GM12878 (cell line): ENCODE measurements at regions not wholly inside any gene's neighbourhood (a gene's known extent, or its start where the extent isn't known, plus 50 kb on each side); places are given as distances from the start of the nearest gene placed in this dataset.

ENCODE experiments used
- ATAC-seq: fragments of 200-7000 bp; cut with Tn5 transposase; 3 replicates; pipeline ENCODE4 v1.9.1; 2020; ENCODE audit warnings: mild to moderate bottlenecking, moderate library complexity
- BruUV-seq: library from RNA; stranded (reverse); fragments of 400-500 nt; replicated peaks from 2 replicates; lab custom pipeline; 2021; lab: Mats Ljungman, UMichigan
- CTCF ChIA-PET: fragments of 300-600 bp; sonication (Branson Sonifier 250); formaldehyde crosslinking; extraction: SDS; loops from one replicate; lab custom pipeline; 2021; ENCODE audit warnings: inconsistent platforms; lab: Yijun Ruan, JAX
- POLR2A ChIA-PET: fragments of 350-600 bp; formaldehyde crosslinking; extraction: SDS; loops from one replicate; lab custom pipeline; 2021; ENCODE audit warnings: inconsistent platforms; lab: Charles Lee
- RAD21 ChIA-PET: fragments of 300-600 bp; sonication (Branson Sonifier 250); formaldehyde crosslinking; loops from one replicate; lab custom pipeline; 2023; ENCODE audit warnings: antibody characterized with exemption; ENCODE audit not compliant: unreplicated experiment; lab: Charles Lee
- SMC1A ChIA-PET: fragments of 300-600 bp; sonication (Branson Sonifier 250); formaldehyde crosslinking; loops from one replicate; lab custom pipeline; 2023; ENCODE audit not compliant: unreplicated experiment, uncharacterized antibody; lab: Charles Lee
- DNase-seq: peaks from one replicate; pipeline ENCODE4 v3.0.0-alpha.2; 2011; ENCODE audit warnings: low read depth, low spot score
- FAIRE-seq: peaks from 3 replicates; lab custom pipeline; 2011; peaks lifted over from hg19 to GRCh38; lab: Jason Lieb, UNC
- H2AFZ ChIP-seq: 2 replicates; pipeline ENCODE4 v1.6.0; 2011; ENCODE audit warnings: low read depth, low read length, control low read depth; ENCODE audit not compliant: control insufficient read depth
- H3K27ac ChIP-seq: 2 replicates; pipeline ENCODE4 v1.5.1; 2011; ENCODE audit warnings: control low read depth; ENCODE audit not compliant: control insufficient read depth, insufficient read depth
- H3K27me3 ChIP-seq, 2 experiments: replicated peaks in 1 of 2; 2 replicates each; pipeline versions ENCODE4 v1.6.0 to v1.6.1; 2011; ENCODE audit warnings: low read length in 1 of 2; ENCODE audit not compliant: control insufficient read depth in 2 of 2, insufficient read depth in 2 of 2
- H3K36me3 ChIP-seq, 2 experiments: 2 replicates each; pipeline ENCODE4 v1.5.1; 2011; ENCODE audit warnings: low read length in 1 of 2; ENCODE audit not compliant: control insufficient read depth in 2 of 2, insufficient read depth in 2 of 2
- H3K4me1 ChIP-seq: 2 replicates; pipeline ENCODE4 v1.6.1; 2011; ENCODE audit warnings: mild to moderate bottlenecking, low read length, moderate library complexity, mixed read lengths; ENCODE audit not compliant: control insufficient read depth, insufficient read depth
- H3K4me2 ChIP-seq: 2 replicates; pipeline ENCODE4 v1.6.0; 2011; ENCODE audit warnings: control low read depth; ENCODE audit not compliant: control insufficient read depth, insufficient read depth
- H3K4me3 ChIP-seq: fragments of 200-600 bp; sonication (generic); 2 replicates; pipeline ENCODE4 v1.5.1; 2016
- H3K79me2 ChIP-seq: 2 replicates; pipeline ENCODE4 v1.6.0; 2011; ENCODE audit warnings: low read length; ENCODE audit not compliant: control insufficient read depth, insufficient read depth
- H3K9ac ChIP-seq: 2 replicates; pipeline ENCODE4 v1.8.0; 2011; ENCODE audit warnings: low read length, control low read depth, mixed read lengths; ENCODE audit not compliant: control insufficient read depth, insufficient read depth
- H3K9me3 ChIP-seq: replicated peaks from 3 replicates; pipeline ENCODE4 v1.5.1; 2011; ENCODE audit warnings: mild to moderate bottlenecking, low read length; ENCODE audit not compliant: control insufficient read depth, insufficient read depth
- H4K20me1 ChIP-seq: 2 replicates; pipeline ENCODE4 v1.6.0; 2011; ENCODE audit not compliant: control insufficient read depth, insufficient read depth
- ATF7 ChIP-seq: fragments of 450-650 bp; IDR thresholded peaks from 2 replicates; pipeline ENCODE4 v1.6.1; 2016; ENCODE audit warnings: low read depth, mild to moderate bottlenecking
- CREM ChIP-seq: IDR thresholded peaks from 2 replicates; pipeline ENCODE4 v1.6.1; 2014; ENCODE audit warnings: antibody characterized with exemption, low read depth
- EP300 ChIP-seq, 2 experiments: fragments of 150-350 bp in 1 of 2; IDR thresholded peaks; 2 replicates each; pipeline ENCODE4 v1.6.1; 2011 to 2012; ENCODE audit warnings: low read depth in 2 of 2, low read length in 2 of 2, borderline replicate concordance in 1 of 2, improper control_type of control experiment in 1 of 2, inconsistent platforms in 1 of 2; ENCODE audit not compliant: control insufficient read depth in 1 of 2
- FOS ChIP-seq: IDR thresholded peaks from 3 replicates; pipeline ENCODE4 v1.6.1; 2011; ENCODE audit warnings: borderline replicate concordance; ENCODE audit not compliant: insufficient read length; ENCODE audit errors: extremely low read depth
- HCFC1 ChIP-seq: fragments of 150-350 bp; IDR thresholded peaks from 2 replicates; pipeline ENCODE4 v1.6.1; 2014; ENCODE audit warnings: low read length
- IRF4 ChIP-seq: IDR thresholded peaks from 2 replicates; pipeline ENCODE4 v1.6.1; 2011; ENCODE audit warnings: low read depth, low read length
- JUNB ChIP-seq: IDR thresholded peaks from 2 replicates; pipeline ENCODE4 v1.6.1; 2016; ENCODE audit warnings: antibody characterized with exemption, mild to moderate bottlenecking
- MEF2B ChIP-seq: fragments of 450-650 bp; IDR thresholded peaks from 2 replicates; pipeline ENCODE4 v1.6.1; 2018; ENCODE audit warnings: mild to moderate bottlenecking, moderate library complexity; ENCODE audit not compliant: partially characterized antibody, poor library complexity, severe bottlenecking
- MTA2 ChIP-seq: fragments of 450-650 bp; IDR thresholded peaks from 2 replicates; pipeline ENCODE4 v1.6.1; 2016; ENCODE audit warnings: low read depth, mild to moderate bottlenecking, moderate library complexity
- MYC ChIP-seq: IDR thresholded peaks from 2 replicates; pipeline ENCODE4 v1.6.1; 2011; ENCODE audit warnings: mild to moderate bottlenecking, low read length, moderate library complexity, inconsistent platforms; ENCODE audit not compliant: insufficient read depth, insufficient replicate concordance, insufficient read length, severe bottlenecking
- NFIC ChIP-seq: IDR thresholded peaks from 2 replicates; pipeline ENCODE4 v1.6.1; 2012; ENCODE audit warnings: low read depth, mild to moderate bottlenecking, inconsistent platforms, low read length, moderate library complexity
- POU2F2 ChIP-seq: IDR thresholded peaks from 3 replicates; pipeline ENCODE4 v1.6.1; 2011; ENCODE audit warnings: low read depth, mild to moderate bottlenecking, low read length, borderline replicate concordance
- SIN3A ChIP-seq: IDR thresholded peaks from 2 replicates; pipeline ENCODE4 v1.6.1; 2012; ENCODE audit warnings: low read depth, low read length, improper control_type of control experiment
- ZNF217 ChIP-seq: fragments of 450-650 bp; IDR thresholded peaks from 2 replicates; pipeline ENCODE4 v1.6.1; 2017; ENCODE audit warnings: antibody characterized with exemption, mild to moderate bottlenecking
- ZNF24 ChIP-seq: fragments of 450-650 bp; IDR thresholded peaks from 2 replicates; pipeline ENCODE4 v1.6.1; 2017; ENCODE audit warnings: antibody characterized with exemption, mild to moderate bottlenecking
- ZNF384 ChIP-seq: IDR thresholded peaks from 2 replicates; pipeline ENCODE4 v1.6.1; 2012; ENCODE audit warnings: low read depth, mild to moderate bottlenecking, low read length, improper control_type of control experiment, borderline replicate concordance
- WGBS: methylation state at CpG from one replicate; pipeline ENCODE4 v1.1.6; 2016; ENCODE audit warnings: low lambda C conversion rate; ENCODE audit not compliant: insufficient replicate concordance, insufficient coverage; ENCODE audit errors: missing lambda C conversion rate; 5-methylcytosine and 5-hydroxymethylcytosine counted together
- in situ Hi-C: fragments of 300-500 bp; cut with MboI; formaldehyde crosslinking; loops from 9 replicates; pipeline ENCODE4 v1.14.3; 2018; ENCODE audit warnings: mixed read lengths
- intact Hi-C: fragments of 100-400 bp; cut with micrococcal nuclease; formaldehyde crosslinking; loops from one replicate; pipeline ENCODE4 v1.14.2; 2022; ENCODE audit not compliant: unreplicated experiment
- TF ChIP-seq, protein P1 (sequence below): IDR thresholded peaks from 2 replicates; pipeline ENCODE4 v1.6.1; 2012; ENCODE audit warnings: low read length, inconsistent platforms
- TF ChIP-seq, protein P2 (sequence below): fragments of 450-650 bp; IDR thresholded peaks from 2 replicates; pipeline ENCODE4 v1.6.1; 2017; ENCODE audit warnings: low read depth, mild to moderate bottlenecking, moderate library complexity

DNA sequence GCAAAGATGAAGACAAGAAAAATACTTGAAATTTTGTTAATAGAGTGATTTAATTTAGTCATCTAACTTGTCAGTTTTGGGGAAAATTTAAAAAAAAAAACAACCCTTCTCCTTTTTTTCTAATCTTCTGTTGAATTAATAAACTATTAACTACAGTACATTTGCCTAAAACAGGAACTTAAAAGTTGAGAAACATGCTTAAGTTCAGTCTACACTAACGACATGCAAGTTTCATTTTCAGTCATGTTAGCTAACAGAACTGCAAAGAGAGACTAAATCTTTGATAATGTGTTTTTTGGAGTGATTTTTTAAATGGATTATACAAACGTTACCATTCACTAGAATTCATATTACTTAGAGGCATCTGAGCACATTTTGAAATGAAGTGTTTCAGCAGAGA is 71.9 kb upstream of the MBNL1 start:
- Histone ChIP-seq H3K4me3 (peak overlapping the region; percentile 30; the same call in 1 of the 2 replicates), H4K20me1 (no peaks in the 10 kb centered on the region), H2AFZ (no peak overlapping the region)
- FAIRE-seq = no peak
- WGBS = 5% methylated on average over 2 of the region's 2 CpGs
- SMC1A ChIA-PET = interaction anchor here (2.8 to 4.8 kb wide), 3 partner anchors 48 to 80 kb away, joined by 10 to 74 read pairs (median 25); no protein-coding TSS in a partner anchor
- TF ChIP-seq EP300 (IDR thresholded peaks at IDR 0.05; ENCODE audit: borderline replicate concordance in 1 of 2, control insufficient read depth in 1 of 2, low read depth in 2 of 2, low read length in 2 of 2) (peak in 1 of 2 experiments; percentile 55; a peak in 2 of 4 replicates), ZNF24 (peak; percentile 65; the same call in 1 of the 2 replicates), HCFC1 (no peak), ZNF217 (0 out of 2 replicates have a peak, but pooled peaks have one; percentile 69), FOS (no peak), POU2F2 (peak; percentile 56; the same call in 1 of the 3 replicates), ATF7 (0 out of 2 replicates have a peak, but pooled peaks have one; percentile 24), ZNF384 (peak; percentile 52; the same call in 1 of the 2 replicates), MTA2 (0 out of 2 replicates have a peak, but pooled peaks have one; percentile 29), MYC (no peak), CREM (peak; percentile 36; the same call in 1 of the 2 replicates), NFIC (peak; percentile 69), MEF2B (no peak), SIN3A (no peak), IRF4 (peak; percentile 65; the same call in 1 of the 2 replicates), JUNB (peak; percentile 93)
- TF ChIP-seq, protein P1, sequence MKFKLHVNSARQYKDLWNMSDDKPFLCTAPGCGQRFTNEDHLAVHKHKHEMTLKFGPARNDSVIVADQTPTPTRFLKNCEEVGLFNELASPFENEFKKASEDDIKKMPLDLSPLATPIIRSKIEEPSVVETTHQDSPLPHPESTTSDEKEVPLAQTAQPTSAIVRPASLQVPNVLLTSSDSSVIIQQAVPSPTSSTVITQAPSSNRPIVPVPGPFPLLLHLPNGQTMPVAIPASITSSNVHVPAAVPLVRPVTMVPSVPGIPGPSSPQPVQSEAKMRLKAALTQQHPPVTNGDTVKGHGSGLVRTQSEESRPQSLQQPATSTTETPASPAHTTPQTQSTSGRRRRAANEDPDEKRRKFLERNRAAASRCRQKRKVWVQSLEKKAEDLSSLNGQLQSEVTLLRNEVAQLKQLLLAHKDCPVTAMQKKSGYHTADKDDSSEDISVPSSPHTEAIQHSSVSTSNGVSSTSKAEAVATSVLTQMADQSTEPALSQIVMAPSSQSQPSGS = 0 out of 2 replicates have a peak, but pooled peaks have one; percentile 39
- TF ChIP-seq, protein P2, sequence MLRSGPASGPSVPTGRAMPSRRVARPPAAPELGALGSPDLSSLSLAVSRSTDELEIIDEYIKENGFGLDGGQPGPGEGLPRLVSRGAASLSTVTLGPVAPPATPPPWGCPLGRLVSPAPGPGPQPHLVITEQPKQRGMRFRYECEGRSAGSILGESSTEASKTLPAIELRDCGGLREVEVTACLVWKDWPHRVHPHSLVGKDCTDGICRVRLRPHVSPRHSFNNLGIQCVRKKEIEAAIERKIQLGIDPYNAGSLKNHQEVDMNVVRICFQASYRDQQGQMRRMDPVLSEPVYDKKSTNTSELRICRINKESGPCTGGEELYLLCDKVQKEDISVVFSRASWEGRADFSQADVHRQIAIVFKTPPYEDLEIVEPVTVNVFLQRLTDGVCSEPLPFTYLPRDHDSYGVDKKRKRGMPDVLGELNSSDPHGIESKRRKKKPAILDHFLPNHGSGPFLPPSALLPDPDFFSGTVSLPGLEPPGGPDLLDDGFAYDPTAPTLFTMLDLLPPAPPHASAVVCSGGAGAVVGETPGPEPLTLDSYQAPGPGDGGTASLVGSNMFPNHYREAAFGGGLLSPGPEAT = 0 out of 2 replicates have a peak, but pooled peaks have one; percentile 15
- TF ChIP-seq, all 136 proteins: peak for 13
- peaks cover 15% of the 10 kb centered on the region for H3K79me2 ChIP-seq
- no peaks in the 10 kb centered on the region for H3K27me3 ChIP-seq
- CTCF ChIA-PET = no interaction called here
- POLR2A ChIA-PET = no interaction called here
- H3K4me1 ChIP-seq = peaks cover 37% of the 10 kb centered on the region
- peak overlapping the region; percentile 53 for H3K4me2 ChIP-seq
- H3K36me3 ChIP-seq = no peaks in the 10 kb centered on the region
- no peaks in the 10 kb centered on the region for H3K9me3 ChIP-seq
- intact Hi-C loops = loop anchor here (5.0 kb wide), 1 partner anchor 186 kb away; no protein-coding TSS in a partner anchor
- H3K9ac ChIP-seq = peak overlapping the region; percentile 48
- no peak for DNase-seq
- ATAC-seq = peak; percentile 61
- RAD21 ChIA-PET = interaction anchor here (1.6 kb wide), 1 partner anchor 247 kb away, joined by 4 read pairs; no protein-coding TSS in a partner anchor
- peak overlapping the region; percentile 85 for H3K27ac ChIP-seq
- BruUV-seq = no TSS peak
- in situ Hi-C loops = no loop called here
